Smooth muscle cell (in vitro differentiated cells): ENCODE measurements at regions not wholly inside any gene's neighbourhood (a gene's known extent, or its start where the extent isn't known, plus 50 kb on each side); places are given as distances from the start of the nearest gene placed in this dataset.

Experiments used
- DNase-seq: peaks from one replicate; lab custom pipeline; 2025; ENCODE audit not compliant: unreplicated experiment; lab: John Stamatoyannopoulos, UW
- H2AFZ ChIP-seq: fragments of 200-600 bp; sonication (generic); 2 replicates; pipeline ENCODE4 v1.6.0; 2016; ENCODE audit warnings: antibody characterized with exemption, low read depth, mild to moderate bottlenecking
- H3F3A ChIP-seq: fragments of 200-600 bp; sonication (generic); 2 replicates; pipeline ENCODE4 v1.6.0; 2017; ENCODE audit warnings: antibody characterized with exemption, low read depth
- H3K27ac ChIP-seq: fragments of 200-600 bp; sonication (generic); 2 replicates; pipeline ENCODE4 v1.5.1; 2016; ENCODE audit warnings: low read depth, mild to moderate bottlenecking
- H3K27me3 ChIP-seq: fragments of 200-600 bp; sonication (generic); 2 replicates; pipeline ENCODE4 v1.6.1; 2016; ENCODE audit warnings: low read depth, mild to moderate bottlenecking
- H3K36me3 ChIP-seq: fragments of 200-600 bp; sonication (generic); 2 replicates; pipeline ENCODE4 v1.5.1; 2016; ENCODE audit warnings: low read depth
- H3K4me1 ChIP-seq: fragments of 200-600 bp; sonication (generic); 2 replicates; pipeline ENCODE4 v1.5.1; 2016; ENCODE audit warnings: low read depth
- H3K4me2 ChIP-seq: fragments of 200-600 bp; sonication (generic); 2 replicates; pipeline ENCODE4 v1.6.0; 2016; ENCODE audit warnings: mild to moderate bottlenecking
- H3K4me3 ChIP-seq: fragments of 200-600 bp; sonication (generic); 2 replicates; pipeline ENCODE4 v1.5.1; 2016; ENCODE audit warnings: mild to moderate bottlenecking
- H3K79me2 ChIP-seq: fragments of 200-600 bp; sonication (generic); 2 replicates; pipeline ENCODE4 v1.6.0; 2016; ENCODE audit warnings: low read depth, mild to moderate bottlenecking
- H3K9ac ChIP-seq: fragments of 200-600 bp; sonication (generic); 2 replicates; pipeline ENCODE4 v1.6.0; 2016; ENCODE audit warnings: low read depth
- H3K9me3 ChIP-seq: fragments of 200-600 bp; sonication (generic); replicated peaks from 2 replicates; pipeline ENCODE4 v1.5.1; 2016; ENCODE audit warnings: low read depth
- H4K20me1 ChIP-seq: fragments of 200-600 bp; sonication (generic); 2 replicates; pipeline ENCODE4 v1.6.0; 2016; ENCODE audit warnings: low read depth
- CTCF ChIP-seq: fragments of 200-600 bp; sonication (generic); IDR thresholded peaks from 2 replicates; pipeline ENCODE4 v1.5.1; 2017; ENCODE audit warnings: borderline replicate concordance, mild to moderate bottlenecking, antibody characterized with exemption; ENCODE audit not compliant: insufficient read depth, poor library complexity, severe bottlenecking
- whole genome bisulfite sequencing: methylation state at CpG from one replicate; pipeline ENCODE4 v1.1.7; 2016; ENCODE audit warnings: low lambda C conversion rate; 5-methylcytosine and 5-hydroxymethylcytosine counted together

GRCh38 chr1:196075621-196076020 lies 532.6 kb downstream of the KCNT2 start:
- Histone ChIP-seq H3F3A (no peaks in the 10 kb centered on the region), H3K4me2 (no peak overlapping the region), H3K4me3 (no peak overlapping the region), H4K20me1 (no peaks in the 10 kb centered on the region), H2AFZ (no peak overlapping the region), H3K27ac (no peak overlapping the region), H3K79me2 (no peaks in the 10 kb centered on the region), H3K9ac (no peak overlapping the region), H3K36me3 (no peaks in the 10 kb centered on the region), H3K27me3 (no peaks in the 10 kb centered on the region), H3K9me3 (no peaks in the 10 kb centered on the region), H3K4me1 (no peaks in the 10 kb centered on the region)
- 88% methylated on average over 1 of the region's 1 CpG for WGBS
- no peak for DNase-seq
- no peak for TF ChIP-seq CTCF

- no peaks in the 10 kb centered on the region for H3K27me3 ChIP-seq
- H3K4me1 ChIP-seq: no peaks in the 10 kb centered on the region
- no peak for TF ChIP-seq CTCF
- H3K9me3 ChIP-seq: no peaks in the 10 kb centered on the region
- no peak overlapping the region for H3K4me3 ChIP-seq
- DNase-seq: no peak
- no peaks in the 10 kb centered on the region for H4K20me1 ChIP-seq
- H3F3A ChIP-seq: no peaks in the 10 kb centered on the region
- no peak overlapping the region for H3K27ac ChIP-seq
- H3K9ac ChIP-seq: no peak overlapping the region
- H3K36me3 ChIP-seq: no peaks in the 10 kb centered on the region
- no peaks in the 10 kb centered on the region for H3K79me2 ChIP-seq
- no peak overlapping the region for H3K4me2 ChIP-seq
- H2AFZ ChIP-seq: no peak overlapping the region
These were observed 534.1 kb downstream of the KCNT2 start for GRCh38 chr1:196074182-196074581.

- Histone ChIP-seq H3K4me1 (no peaks in the 10 kb centered on the region), H3K27ac (no peak overlapping the region), H3K27me3 (no peaks in the 10 kb centered on the region), H2AFZ (no peak overlapping the region), H3K9me3 (no peaks in the 10 kb centered on the region), H3K36me3 (no peaks in the 10 kb centered on the region), H4K20me1 (no peaks in the 10 kb centered on the region), H3F3A (no peaks in the 10 kb centered on the region), H3K79me2 (no peaks in the 10 kb centered on the region), H3K4me2 (no peak overlapping the region), H3K4me3 (no peak overlapping the region), H3K9ac (no peak overlapping the region)
- no peak for DNase-seq
- 91% methylated on average over 1 of the region's 1 CpG for WGBS
- no peak for TF ChIP-seq CTCF
These were observed 536.8 kb downstream of the KCNT2 start for GRCh38 chr1:196071447-196071846.

GRCh38 chr1:196070940-196071339 lies 537.3 kb downstream of the KCNT2 start:
- H3K4me3 ChIP-seq: no peak overlapping the region
- no peak for DNase-seq
- H3K36me3 ChIP-seq: no peaks in the 10 kb centered on the region
- WGBS: 55% methylated on average over 2 of the region's 2 CpGs
- H3K9ac ChIP-seq: no peak overlapping the region
- no peaks in the 10 kb centered on the region for H3F3A ChIP-seq
- H2AFZ ChIP-seq: no peak overlapping the region
- H4K20me1 ChIP-seq: no peaks in the 10 kb centered on the region
- H3K4me1 ChIP-seq: no peaks in the 10 kb centered on the region
- no peaks in the 10 kb centered on the region for H3K79me2 ChIP-seq
- no peak overlapping the region for H3K4me2 ChIP-seq
- H3K27me3 ChIP-seq: no peaks in the 10 kb centered on the region
- TF ChIP-seq CTCF: no peak
- no peak overlapping the region for H3K27ac ChIP-seq
- H3K9me3 ChIP-seq: no peaks in the 10 kb centered on the region
